SK-N-SH (cell line): ENCODE measurements at regions not wholly inside any gene's neighbourhood (a gene's known extent, or its start where the extent isn't known, plus 50 kb on each side); places are given as distances from the start of the nearest gene placed in this dataset.

Experiments
- CTCF ChIA-PET: fragments of 300-600, 350-600 bp; formaldehyde crosslinking; extraction: SDS; loops from one replicate; lab custom pipeline; 2021; lab: Yijun Ruan, JAX
- POLR2A ChIA-PET: fragments of 350-600 bp; sonication (Branson Sonifier 250); formaldehyde crosslinking; extraction: SDS; loops from one replicate; lab custom pipeline; 2020; ENCODE audit warnings: antibody characterized with exemption, inconsistent platforms; lab: Yijun Ruan, JAX
- DNase-seq: peaks from one replicate; pipeline ENCODE4 v3.0.0; 2012
- H2AFZ ChIP-seq: fragments of 200-600 bp; sonication (generic); 2 replicates; pipeline ENCODE4 v1.8.1; 2016; ENCODE audit warnings: antibody characterized with exemption, mild to moderate bottlenecking, low read depth
- H3F3A ChIP-seq: fragments of 200-600 bp; sonication (generic); replicated peaks from 2 replicates; pipeline ENCODE3; 2016; ENCODE audit warnings: antibody characterized with exemption, mild to moderate bottlenecking; ENCODE audit not compliant: insufficient read depth
- H3K27ac ChIP-seq, 2 experiments: fragments of 200-500 bp in 1 of 2; fragments of 200-600 bp in 1 of 2; sonication (Bioruptor generic) in 1 of 2; sonication (generic), shearing (Covaris generic) in 1 of 2; 2 replicates each; pipeline versions ENCODE4 v1.5.1 to v1.6.1; 2014 to 2016; ENCODE audit warnings: low read depth in 2 of 2, inconsistent platforms in 1 of 2, low read length in 1 of 2, mild to moderate bottlenecking in 1 of 2, mixed read lengths in 1 of 2
- H3K27me3 ChIP-seq: fragments of 200-600 bp; sonication (generic), shearing (Covaris generic); 2 replicates; pipeline ENCODE4 v1.6.1; 2016; ENCODE audit warnings: mixed run types; ENCODE audit not compliant: insufficient read depth
- H3K36me3 ChIP-seq, 2 experiments: fragments of 200-500 bp in 1 of 2; fragments of 200-600 bp in 1 of 2; sonication (Bioruptor generic) in 1 of 2; sonication (generic) in 1 of 2; replicated peaks in 1 of 2; 2 replicates each; pipeline versions ENCODE3 to v1.5.1; 2014 to 2016; ENCODE audit warnings: low read length in 1 of 2, mild to moderate bottlenecking in 1 of 2; ENCODE audit not compliant: insufficient read depth in 2 of 2, control insufficient read depth in 1 of 2
- H3K4me1 ChIP-seq, 2 experiments: fragments of 200-500 bp in 1 of 2; fragments of 200-600 bp in 1 of 2; sonication (Bioruptor generic) in 1 of 2; sonication (generic), shearing (Covaris generic) in 1 of 2; 2 replicates each; pipeline versions ENCODE4 v1.5.1 to v1.6.1; 2014 to 2016; ENCODE audit warnings: low read depth in 1 of 2, low read length in 1 of 2, mixed run types in 1 of 2; ENCODE audit not compliant: insufficient read depth in 2 of 2, control insufficient read depth in 1 of 2
- H3K4me2 ChIP-seq: fragments of 200-600 bp; sonication (generic), shearing (Covaris generic); 2 replicates; pipeline ENCODE4 v1.6.1; 2017; ENCODE audit warnings: mixed run types
- H3K4me3 ChIP-seq, 2 experiments: fragments of 200-500 bp in 1 of 2; fragments of 200-600 bp in 1 of 2; sonication (Bioruptor generic) in 1 of 2; sonication (generic), shearing (Covaris generic) in 1 of 2; 2 replicates each; pipeline versions ENCODE4 v1.5.1 to v1.8.1; 2014 to 2016; ENCODE audit warnings: low read depth in 2 of 2, inconsistent platforms in 1 of 2, low read length in 1 of 2, mild to moderate bottlenecking in 1 of 2, mixed read lengths in 1 of 2, moderate library complexity in 1 of 2
- H3K79me2 ChIP-seq: fragments of 200-600 bp; sonication (generic); 2 replicates; pipeline ENCODE4 v1.8.1; 2017; ENCODE audit warnings: mild to moderate bottlenecking; ENCODE audit not compliant: insufficient read depth
- H3K9ac ChIP-seq: fragments of 200-600 bp; sonication (generic); 2 replicates; pipeline ENCODE4 v1.6.1; 2017; ENCODE audit warnings: mixed run types
- H3K9me2 ChIP-seq: fragments of 200-600 bp; sonication (generic); 2 replicates; pipeline ENCODE4 v1.6.1; 2017; ENCODE audit warnings: mixed run types
- H3K9me3 ChIP-seq: fragments of 200-600 bp; sonication (generic); 2 replicates; pipeline ENCODE4 v1.6.1; 2017; ENCODE audit warnings: mixed run types, mild to moderate bottlenecking, moderate library complexity
- H4K20me1 ChIP-seq: fragments of 200-600 bp; sonication (generic); 2 replicates; pipeline ENCODE4 v1.6.1; 2017; ENCODE audit warnings: mild to moderate bottlenecking, mixed run types; ENCODE audit not compliant: insufficient read depth
- CHD2 ChIP-seq: fragments of 150-350 bp; IDR thresholded peaks from 2 replicates; pipeline ENCODE4 v1.6.1; 2018; ENCODE audit warnings: low read length; ENCODE audit not compliant: partially characterized antibody
- EP300 ChIP-seq, 2 experiments: IDR thresholded peaks; 2 replicates each; pipeline versions ENCODE4 v1.4.0 to v1.6.1; 2012; ENCODE audit warnings: borderline replicate concordance in 1 of 2, low read depth in 1 of 2, low read length in 1 of 2
- EZH2phosphoT487 ChIP-seq: fragments of 200-600 bp; sonication (generic); IDR thresholded peaks from 2 replicates; pipeline ENCODE4 v1.6.1; 2017; ENCODE audit warnings: low read depth, mixed run types, mild to moderate bottlenecking, antibody characterized with exemption, moderate library complexity, borderline replicate concordance
- GABPA ChIP-seq: IDR thresholded peaks from 2 replicates; pipeline ENCODE4 v1.4.0; 2012; ENCODE audit warnings: low read depth, mild to moderate bottlenecking
- GATA2 ChIP-seq: sonication (generic); formaldehyde crosslinking; IDR thresholded peaks from 2 replicates; pipeline ENCODE4 v1.5.0; 2020; ENCODE audit warnings: mild to moderate bottlenecking, missing genetic modification reagents
- JUND ChIP-seq: IDR thresholded peaks from 2 replicates; pipeline ENCODE4 v1.4.0; 2012
- MEF2A ChIP-seq: IDR thresholded peaks from 2 replicates; pipeline ENCODE4 v1.4.0; 2012; ENCODE audit warnings: low read depth, borderline replicate concordance
- MXI1 ChIP-seq: IDR thresholded peaks from 2 replicates; pipeline ENCODE4 v1.6.1; 2012; ENCODE audit warnings: mild to moderate bottlenecking, low read depth, low read length, improper control_type of control experiment
- NRF1 ChIP-seq: IDR thresholded peaks from 2 replicates; pipeline ENCODE4 v1.6.1; 2012; ENCODE audit warnings: low read depth, mild to moderate bottlenecking, low read length
- POLR2AphosphoS5 ChIP-seq: IDR thresholded peaks from 2 replicates; pipeline ENCODE4 v1.6.1; 2012; ENCODE audit warnings: low read depth, low read length
- RCOR1 ChIP-seq: fragments of 150-350 bp; IDR thresholded peaks from 2 replicates; pipeline ENCODE4 v1.6.1; 2017; ENCODE audit warnings: antibody characterized with exemption, low read length
- RFX5 ChIP-seq: IDR thresholded peaks from 2 replicates; pipeline ENCODE4 v1.6.1; 2012; ENCODE audit warnings: mild to moderate bottlenecking, improper control_type of control experiment, low read length
- RXRA ChIP-seq: IDR thresholded peaks from 2 replicates; pipeline ENCODE4 v1.4.0; 2012; ENCODE audit warnings: low read depth, mild to moderate bottlenecking, borderline replicate concordance
- SIN3A ChIP-seq: IDR thresholded peaks from 2 replicates; pipeline ENCODE4 v1.6.1; 2012; ENCODE audit warnings: low read depth, mild to moderate bottlenecking, low read length, moderate library complexity, borderline replicate concordance
- SMC3 ChIP-seq: IDR thresholded peaks from 2 replicates; pipeline ENCODE4 v1.6.1; 2012; ENCODE audit warnings: low read depth, low read length, improper control_type of control experiment
- TAF1 ChIP-seq: IDR thresholded peaks from 2 replicates; pipeline ENCODE4 v1.6.1; 2012; ENCODE audit warnings: low read depth, mild to moderate bottlenecking, low read length, moderate library complexity, borderline replicate concordance
- TCF12 ChIP-seq: IDR thresholded peaks from 2 replicates; pipeline ENCODE4 v1.4.0; 2012
- WGBS: methylation state at CpG from one replicate; pipeline ENCODE4 v1.1.6; 2017; ENCODE audit warnings: low lambda C conversion rate; 5-methylcytosine and 5-hydroxymethylcytosine counted together
- TF ChIP-seq, protein P1 (sequence below): fragments of 200-600 bp; sonication (generic); IDR thresholded peaks from 2 replicates; pipeline ENCODE4 v1.6.1; 2017; ENCODE audit warnings: antibody characterized with exemption, mild to moderate bottlenecking, moderate library complexity
- TF ChIP-seq, protein P2 (sequence below): fragments of 150-350 bp; IDR thresholded peaks from 2 replicates; pipeline ENCODE4 v1.6.1; 2016; ENCODE audit warnings: mild to moderate bottlenecking, low read depth, low read length
- TF ChIP-seq, protein P3 (sequence below): IDR thresholded peaks from 2 replicates; pipeline ENCODE4 v1.4.0; 2012; ENCODE audit warnings: low read depth, borderline replicate concordance

DNA sequence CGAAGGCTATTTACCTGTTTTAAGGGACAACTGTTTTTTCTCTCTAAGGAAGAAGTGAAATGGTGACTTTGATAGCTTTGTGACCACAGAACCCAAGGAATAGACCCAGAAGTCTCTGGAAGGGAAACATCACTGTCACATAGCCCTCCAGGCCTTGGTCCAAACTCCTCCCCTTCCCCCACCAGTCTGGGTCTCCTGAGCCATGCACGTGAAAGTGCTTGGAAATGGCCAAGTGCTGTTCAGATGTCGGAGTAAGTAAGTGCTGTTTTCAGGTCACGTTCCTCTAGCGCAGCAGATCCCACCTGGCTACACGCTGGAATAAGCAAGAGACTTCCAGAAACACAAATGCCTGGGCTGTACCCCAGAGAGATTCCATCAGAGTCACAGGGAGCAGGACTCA, 73.0 kb upstream of the AFF3 start (continued):
- TF ChIP-seq GATA2 (CRISPR knock-in tag) = no peak
- TF ChIP-seq RXRA = no peak
- no peak for TF ChIP-seq CHD2
- no peak for TF ChIP-seq EP300 (IDR thresholded peaks at IDR 0.05; ENCODE audit: borderline replicate concordance in 1 of 2, low read depth in 1 of 2, low read length in 1 of 2)

DNA sequence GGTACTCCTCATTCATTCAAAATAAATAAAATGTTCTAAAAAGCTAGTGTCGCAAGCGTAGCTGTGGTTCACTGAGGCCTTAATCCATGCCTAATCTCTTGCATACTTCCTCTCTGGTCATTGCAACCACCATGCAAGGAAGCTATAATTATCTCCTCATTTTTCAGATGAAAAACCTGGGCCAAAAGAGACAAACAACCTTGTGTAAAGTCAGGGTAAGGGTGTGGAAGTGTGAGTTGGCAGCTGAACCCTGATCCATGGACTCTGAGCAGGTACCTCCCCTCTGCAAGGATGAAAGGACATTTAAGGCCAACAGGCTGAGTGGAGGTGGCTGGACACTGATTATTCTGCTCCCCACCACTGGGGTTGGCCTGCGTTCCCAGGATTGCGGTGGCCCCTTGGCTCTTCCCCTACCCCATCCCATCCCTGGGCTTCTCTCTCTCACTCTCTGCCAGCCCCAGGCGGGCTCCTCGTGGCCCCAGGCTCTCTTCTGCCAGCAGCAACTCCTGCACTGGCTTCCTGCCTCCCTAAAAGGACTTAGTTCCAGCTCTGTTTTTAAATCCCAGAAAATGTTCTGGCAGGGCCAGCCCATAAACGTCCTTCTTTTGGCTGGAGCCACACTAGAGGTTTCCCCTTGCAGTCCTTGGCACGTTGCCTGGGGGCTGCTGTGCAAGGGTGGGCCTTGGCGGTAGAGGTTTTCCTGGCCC, 72.0 kb upstream of the AFF3 start:
- H3K4me2 ChIP-seq = no peak overlapping the region
- TF ChIP-seq MEF2A (no peak), NRF1 (no peak), RFX5 (no peak), MXI1 (no peak), RCOR1 (no peak), JUND (no peak), GABPA (no peak), SMC3 (no peak), TAF1 (no peak), TCF12 (no peak)
- TF ChIP-seq, protein P1, sequence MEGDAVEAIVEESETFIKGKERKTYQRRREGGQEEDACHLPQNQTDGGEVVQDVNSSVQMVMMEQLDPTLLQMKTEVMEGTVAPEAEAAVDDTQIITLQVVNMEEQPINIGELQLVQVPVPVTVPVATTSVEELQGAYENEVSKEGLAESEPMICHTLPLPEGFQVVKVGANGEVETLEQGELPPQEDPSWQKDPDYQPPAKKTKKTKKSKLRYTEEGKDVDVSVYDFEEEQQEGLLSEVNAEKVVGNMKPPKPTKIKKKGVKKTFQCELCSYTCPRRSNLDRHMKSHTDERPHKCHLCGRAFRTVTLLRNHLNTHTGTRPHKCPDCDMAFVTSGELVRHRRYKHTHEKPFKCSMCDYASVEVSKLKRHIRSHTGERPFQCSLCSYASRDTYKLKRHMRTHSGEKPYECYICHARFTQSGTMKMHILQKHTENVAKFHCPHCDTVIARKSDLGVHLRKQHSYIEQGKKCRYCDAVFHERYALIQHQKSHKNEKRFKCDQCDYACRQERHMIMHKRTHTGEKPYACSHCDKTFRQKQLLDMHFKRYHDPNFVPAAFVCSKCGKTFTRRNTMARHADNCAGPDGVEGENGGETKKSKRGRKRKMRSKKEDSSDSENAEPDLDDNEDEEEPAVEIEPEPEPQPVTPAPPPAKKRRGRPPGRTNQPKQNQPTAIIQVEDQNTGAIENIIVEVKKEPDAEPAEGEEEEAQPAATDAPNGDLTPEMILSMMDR = no peak
- ChIA-PET POLR2A (no interaction called here), CTCF (interaction anchor here (0.6 to 1.5 kb wide), 3 partner anchors 15 to 73 kb away, joined by 3 to 4 read pairs (median 3); no protein-coding TSS in a partner anchor)
- no peaks in the 10 kb centered on the region for H3F3A ChIP-seq
- WGBS = 47% methylated on average over 7 of the region's 9 CpGs
- H3K27ac ChIP-seq = no peak overlapping the region
- no peaks in the 10 kb centered on the region for H4K20me1 ChIP-seq
- no peak overlapping the region for H3K9ac ChIP-seq
- H3K9me2 ChIP-seq = no peaks in the 10 kb centered on the region
- H2AFZ ChIP-seq = no peak overlapping the region
- H3K36me3 ChIP-seq = no peaks in the 10 kb centered on the region
- no peaks in the 10 kb centered on the region for H3K27me3 ChIP-seq
- H3K79me2 ChIP-seq = no peaks in the 10 kb centered on the region
- no peaks in the 10 kb centered on the region for H3K9me3 ChIP-seq
- no peak for DNase-seq
- H3K4me3 ChIP-seq = no peak overlapping the region
- peaks cover 0 to 2% of the 10 kb centered on the region in 2 experiments; a peak in 1 of 4 replicates for H3K4me1 ChIP-seq

DNA sequence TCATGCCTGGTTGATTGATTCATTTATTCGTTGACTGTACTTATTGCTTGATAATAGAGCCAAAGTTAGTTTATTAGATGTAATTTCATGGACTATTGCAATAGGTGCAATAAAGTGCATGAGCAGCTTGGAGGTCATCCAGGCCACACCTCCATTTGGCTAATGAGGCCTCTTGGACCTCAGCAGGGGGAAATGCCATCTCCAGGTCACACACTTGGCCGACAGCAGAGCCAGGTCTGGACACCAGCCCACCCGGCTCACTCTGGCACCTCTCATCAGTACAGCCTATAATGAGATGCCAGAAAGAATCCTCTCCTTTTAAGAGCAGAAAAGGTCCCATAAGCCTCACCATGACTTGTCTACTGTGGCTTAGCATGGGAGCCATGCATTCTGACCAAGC, 71.2 kb upstream of the AFF3 start:
- Histone ChIP-seq H3K27ac (no peak overlapping the region), H2AFZ (no peak overlapping the region), H3K79me2 (no peaks in the 10 kb centered on the region), H3F3A (no peaks in the 10 kb centered on the region), H3K9me3 (no peaks in the 10 kb centered on the region), H3K9me2 (no peaks in the 10 kb centered on the region), H3K36me3 (no peaks in the 10 kb centered on the region), H3K4me2 (no peak overlapping the region), H3K4me3 (no peak overlapping the region), H3K4me1 (peaks cover 0 to 4% of the 10 kb centered on the region in 2 experiments; a peak in 1 of 4 replicates), H3K27me3 (no peaks in the 10 kb centered on the region), H3K9ac (no peak overlapping the region), H4K20me1 (no peaks in the 10 kb centered on the region)
- DNase-seq = no peak
- 75% methylated on average over 2 of the region's 3 CpGs for WGBS
- ChIA-PET CTCF (interaction anchor here (0.7 to 1.0 kb wide), 2 partner anchors 16 to 654 kb away, joined by 3 to 4 read pairs; no protein-coding TSS in a partner anchor), POLR2A (no interaction called here)
- TF ChIP-seq, protein P2, sequence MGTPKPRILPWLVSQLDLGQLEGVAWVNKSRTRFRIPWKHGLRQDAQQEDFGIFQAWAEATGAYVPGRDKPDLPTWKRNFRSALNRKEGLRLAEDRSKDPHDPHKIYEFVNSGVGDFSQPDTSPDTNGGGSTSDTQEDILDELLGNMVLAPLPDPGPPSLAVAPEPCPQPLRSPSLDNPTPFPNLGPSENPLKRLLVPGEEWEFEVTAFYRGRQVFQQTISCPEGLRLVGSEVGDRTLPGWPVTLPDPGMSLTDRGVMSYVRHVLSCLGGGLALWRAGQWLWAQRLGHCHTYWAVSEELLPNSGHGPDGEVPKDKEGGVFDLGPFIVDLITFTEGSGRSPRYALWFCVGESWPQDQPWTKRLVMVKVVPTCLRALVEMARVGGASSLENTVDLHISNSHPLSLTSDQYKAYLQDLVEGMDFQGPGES = no peak
- TF ChIP-seq POLR2AphosphoS5 (no peak), SIN3A (no peak), SMC3 (no peak), EZH2phosphoT487 (no peak), MXI1 (no peak), RXRA (no peak), GATA2 (CRISPR knock-in tag) (no peak)
- TF ChIP-seq, protein P1 = no peak
- TF ChIP-seq, protein P3, sequence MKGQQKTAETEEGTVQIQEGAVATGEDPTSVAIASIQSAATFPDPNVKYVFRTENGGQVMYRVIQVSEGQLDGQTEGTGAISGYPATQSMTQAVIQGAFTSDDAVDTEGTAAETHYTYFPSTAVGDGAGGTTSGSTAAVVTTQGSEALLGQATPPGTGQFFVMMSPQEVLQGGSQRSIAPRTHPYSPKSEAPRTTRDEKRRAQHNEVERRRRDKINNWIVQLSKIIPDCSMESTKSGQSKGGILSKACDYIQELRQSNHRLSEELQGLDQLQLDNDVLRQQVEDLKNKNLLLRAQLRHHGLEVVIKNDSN = no peak
